RPMI7951 (cell line): ENCODE measurements at regions not wholly inside any gene's neighbourhood (a gene's known extent, or its start where the extent isn't known, plus 50 kb on each side); places are given as distances from the start of the nearest gene placed in this dataset.

ENCODE experiments used
- DNase-seq: peaks from one replicate; pipeline ENCODE4 v3.0.0-alpha.2; 2012; ENCODE audit warnings: low read depth

DNA sequence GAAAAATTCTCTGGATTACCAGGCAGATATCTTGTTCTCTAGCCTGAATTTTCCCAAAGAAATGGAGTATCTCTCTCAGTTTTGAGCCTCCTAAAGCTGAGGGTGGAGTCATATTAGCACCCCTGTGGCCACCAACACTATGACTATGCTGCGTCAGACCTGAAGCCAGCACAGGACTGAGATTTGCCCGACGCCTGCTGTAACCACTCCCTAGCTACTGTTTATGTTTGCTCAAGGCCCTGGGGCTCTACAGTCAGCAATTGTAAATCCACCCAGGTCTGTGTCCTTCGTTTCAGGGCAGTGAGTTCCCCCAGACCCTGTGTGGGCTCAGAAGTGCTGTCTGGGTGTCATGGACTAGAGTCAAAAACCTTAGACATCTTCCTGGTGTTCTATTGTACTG is 61.4 kb downstream of the ZXDA start:
- no peak for DNase-seq

DNA sequence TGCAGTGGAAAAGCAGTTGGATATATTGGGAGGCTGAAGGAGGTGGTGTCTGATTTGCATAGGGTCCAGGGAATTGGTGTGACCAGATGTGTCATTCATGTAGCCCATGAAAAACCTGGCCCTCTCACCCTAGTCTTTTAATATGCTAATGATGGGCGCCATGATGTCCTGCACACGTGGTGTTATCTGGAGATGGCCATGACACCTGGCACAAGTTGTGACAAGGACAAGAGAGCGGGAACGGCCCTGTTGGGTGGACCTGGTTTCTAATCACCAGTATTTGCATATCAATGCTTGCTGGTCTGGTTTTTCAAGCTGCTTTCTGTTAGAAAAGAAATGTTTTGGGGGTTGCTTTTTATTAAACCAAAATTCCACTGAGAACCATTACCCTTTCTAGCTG is 87.4 kb downstream of the ZXDA start:
- no peak for DNase-seq

DNA sequence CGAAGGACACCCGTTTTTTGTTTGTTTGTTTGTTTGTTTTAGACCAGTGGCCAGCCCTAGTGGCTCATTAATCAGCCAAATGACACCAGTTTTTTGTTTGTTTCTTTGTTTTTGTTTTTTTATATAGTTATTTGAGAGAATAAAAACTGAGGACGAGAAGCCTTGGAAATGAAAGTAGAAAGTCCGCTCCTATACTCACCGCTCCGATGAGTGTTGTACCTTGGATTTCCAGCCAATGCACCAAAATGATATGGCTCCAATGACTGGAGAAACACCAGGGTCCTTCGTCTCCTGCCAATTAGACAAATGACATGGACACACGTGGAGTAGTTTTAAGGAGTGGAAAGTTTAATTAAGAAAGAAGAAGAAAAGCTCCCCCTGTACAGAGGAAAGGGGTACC is 87.9 kb downstream of the ZXDA start:
- no peak for DNase-seq

- peak; percentile 69 for DNase-seq
These were observed 88.4 kb downstream of the ZXDA start for GRCh38 chrX:57821703-57822387.

GRCh38 chrX:57817302-57817701 is 93.0 kb downstream of the ZXDA start:
- DNase-seq, result no peak

GRCh38 chrX:57772637-57773036 is 92.6 kb upstream of the NLRP2B start:
- DNase-seq, result peak; percentile 13

GRCh38 chrX:57771689-57772088 is 91.6 kb upstream of the NLRP2B start:
- DNase-seq, result peak; percentile 6

GRCh38 chrX:57752866-57753265 is 72.8 kb upstream of the NLRP2B start:
- DNase-seq, result no peak

GRCh38 chrX:57741107-57741506 is 61.0 kb upstream of the NLRP2B start:
- no peak for DNase-seq

DNA sequence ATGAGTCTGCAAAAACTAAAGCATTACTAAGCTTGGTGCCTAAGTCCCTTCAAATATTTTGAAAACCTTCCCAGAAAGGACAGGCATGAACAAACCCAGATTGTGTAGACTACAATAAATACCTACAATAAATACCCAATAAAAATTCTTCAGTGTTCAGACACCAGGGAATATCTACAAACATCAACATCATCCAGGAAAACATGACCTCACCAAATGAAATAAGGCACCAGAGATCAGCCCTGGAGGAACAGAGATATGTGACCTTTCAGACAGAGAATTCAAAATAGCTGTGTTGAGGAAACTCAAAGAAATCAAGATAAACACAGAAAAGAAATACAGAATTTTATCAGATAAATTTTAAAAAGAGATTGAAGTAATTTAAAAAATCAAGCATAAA is 57.8 kb upstream of the NLRP2B start:
- no peak for DNase-seq
